ENCODE measurements at regions not wholly inside any gene's neighbourhood (a gene's known extent, or its start where the extent isn't known, plus 50 kb on each side); places are given as distances from the start of the nearest gene placed in this dataset.
A peak's percentile ranks its signal among the peaks of the same experiment; 100 is the strongest.

DNA sequence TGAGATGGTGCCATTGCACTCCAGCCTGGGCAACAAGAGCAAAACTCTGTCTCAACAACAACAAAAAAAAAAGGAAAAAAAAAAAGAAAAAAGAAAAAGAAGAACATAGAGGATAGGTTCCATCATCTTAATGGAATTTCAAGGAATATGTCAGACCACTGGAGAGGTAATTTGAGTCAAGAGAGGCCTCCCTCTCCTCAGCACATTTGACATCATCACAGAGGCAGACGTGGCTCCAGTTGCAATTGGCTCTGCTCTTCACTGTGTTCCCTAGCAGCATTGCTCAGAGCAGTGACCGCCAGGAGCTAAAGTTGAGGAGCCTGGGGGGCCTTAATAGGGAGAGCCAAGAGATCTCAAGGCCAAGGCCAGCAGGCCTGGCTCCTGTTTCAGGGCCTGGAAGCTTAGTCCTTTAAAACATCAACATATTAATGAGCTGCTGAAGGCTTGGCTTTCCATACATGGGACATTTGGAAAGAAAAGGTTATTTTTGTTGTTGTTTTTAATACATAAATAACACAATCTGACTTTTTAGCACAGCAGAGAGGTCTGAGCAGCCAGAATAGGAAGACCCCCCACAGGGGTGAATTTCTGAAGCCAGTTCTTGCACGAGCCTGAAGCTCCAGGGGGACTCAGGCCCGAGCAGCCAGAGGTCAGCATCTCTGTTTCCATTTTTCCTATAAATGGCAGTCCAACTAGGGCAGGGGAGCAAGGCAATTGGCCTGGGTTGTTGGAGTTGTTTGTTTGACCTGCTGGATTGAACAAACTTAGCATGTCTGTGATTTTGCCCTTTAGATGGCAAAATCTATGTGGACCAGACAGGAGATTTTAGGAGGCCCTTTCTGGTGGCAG, 118.3 kb upstream of the FGGY start:
- no peak overlapping the region for H3K27ac ChIP-seq (ENCODE audit: low read length)

DNA sequence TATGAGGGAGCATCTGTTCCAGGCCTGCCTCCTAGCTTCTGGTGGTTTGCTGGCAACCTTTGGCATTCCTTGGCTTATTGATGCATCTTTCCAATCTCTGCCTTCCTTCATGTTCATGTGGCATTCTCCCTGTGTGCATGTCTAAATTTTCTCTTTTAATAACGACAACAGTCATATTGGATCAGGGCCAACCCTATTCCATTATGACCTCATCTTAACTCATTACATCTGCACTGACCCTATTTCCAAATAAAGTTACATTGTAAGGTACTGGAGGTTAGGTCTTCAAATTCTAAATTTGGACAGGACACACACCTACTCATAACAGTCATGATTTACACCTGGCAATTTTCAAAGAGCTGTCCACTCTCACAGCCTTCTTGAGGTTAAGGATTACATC, 117.2 kb upstream of the FGGY start:
- H3K27ac ChIP-seq (ENCODE audit: low read length) = peak overlapping the region; percentile 42
- H3K27me3 ChIP-seq (ENCODE audit: low read depth, low read length) = no peaks in the 10 kb centered on the region
- no peak overlapping the region for H3K4me3 ChIP-seq (ENCODE audit: low read depth in 1 of 2, low read length in 2 of 2)
- H3K4me1 ChIP-seq (ENCODE audit: control insufficient read depth in 1 of 2, insufficient read depth in 2 of 2, low read length in 2 of 2) = peaks cover 4 to 23% of the 10 kb centered on the region in 2 donors
- no peaks in the 10 kb centered on the region for H3K9me3 ChIP-seq (ENCODE audit: control insufficient read depth in 1 of 2, low read length in 2 of 2)
- no peaks in the 10 kb centered on the region for H3K36me3 ChIP-seq (ENCODE audit: control insufficient read depth in 1 of 2, insufficient read depth in 2 of 2, low read length in 2 of 2)

More for the DNA sequence above, 118.3 kb upstream of the FGGY start:
- peaks cover 4 to 23% of the 10 kb centered on the region in 2 donors for H3K4me1 ChIP-seq (ENCODE audit: control insufficient read depth in 1 of 2, insufficient read depth in 2 of 2, low read length in 2 of 2)
- no peak overlapping the region for H3K4me3 ChIP-seq (ENCODE audit: low read depth in 1 of 2, low read length in 2 of 2)
- H3K27me3 ChIP-seq (ENCODE audit: low read depth, low read length) = no peaks in the 10 kb centered on the region
- H3K9me3 ChIP-seq (ENCODE audit: control insufficient read depth in 1 of 2, low read length in 2 of 2) = no peaks in the 10 kb centered on the region
- no peaks in the 10 kb centered on the region for H3K36me3 ChIP-seq (ENCODE audit: control insufficient read depth in 1 of 2, insufficient read depth in 2 of 2, low read length in 2 of 2)

DNA sequence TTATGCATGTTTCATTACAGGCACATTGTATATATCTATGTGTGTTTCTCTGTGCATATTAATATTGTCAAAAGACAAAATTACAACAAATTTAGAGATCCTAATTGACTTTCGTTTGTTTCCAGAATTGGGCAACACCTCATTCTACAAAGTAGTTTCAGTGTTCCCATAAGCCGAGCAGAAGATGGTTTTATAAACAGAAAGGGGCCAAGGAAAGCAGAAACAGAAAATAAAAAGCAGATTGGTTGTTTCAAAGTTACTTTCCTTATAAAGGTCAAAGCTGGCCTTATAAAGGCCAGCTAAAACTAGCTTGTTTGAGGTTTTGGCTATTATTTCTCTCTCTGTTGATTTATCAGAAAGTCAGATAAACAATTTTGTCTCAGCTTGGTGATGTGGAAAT, 116.2 kb upstream of the FGGY start:
- Histone ChIP-seq H3K27ac (ENCODE audit: low read length) (peak overlapping the region; percentile 42), H3K4me1 (ENCODE audit: control insufficient read depth in 1 of 2, insufficient read depth in 2 of 2, low read length in 2 of 2) (peaks cover 4 to 23% of the 10 kb centered on the region in 2 donors), H3K27me3 (ENCODE audit: low read depth, low read length) (no peaks in the 10 kb centered on the region), H3K9me3 (ENCODE audit: control insufficient read depth in 1 of 2, low read length in 2 of 2) (no peaks in the 10 kb centered on the region), H3K36me3 (ENCODE audit: control insufficient read depth in 1 of 2, insufficient read depth in 2 of 2, low read length in 2 of 2) (no peaks in the 10 kb centered on the region), H3K4me3 (ENCODE audit: low read depth in 1 of 2, low read length in 2 of 2) (no peak overlapping the region)

DNA sequence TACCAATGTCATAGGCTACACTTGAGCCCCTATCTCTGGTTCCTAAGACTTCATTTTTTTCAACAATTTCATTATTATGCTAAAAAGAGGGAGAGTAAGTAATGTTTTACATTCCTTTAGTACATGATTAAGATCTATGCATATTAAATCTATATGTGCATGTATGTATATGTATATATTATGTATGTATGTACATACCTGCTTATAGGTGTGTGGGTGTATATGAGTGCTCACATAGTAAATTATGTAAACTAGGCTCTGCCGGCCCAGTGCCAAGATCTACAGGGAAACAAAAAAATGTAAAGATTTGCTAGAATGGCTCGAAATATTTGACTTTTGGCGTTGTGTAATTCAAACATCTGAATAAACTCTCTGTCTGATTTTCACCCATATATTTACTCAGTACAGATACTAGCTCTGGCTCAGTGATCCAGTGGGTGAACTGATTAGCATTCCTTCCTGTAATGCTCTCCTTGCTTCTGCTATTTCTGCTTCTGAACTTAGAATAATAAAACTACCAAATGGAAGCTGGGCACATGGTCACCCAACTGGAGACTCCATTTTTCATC, 113.1 kb upstream of the FGGY start:
- Histone ChIP-seq H3K9me3 (ENCODE audit: control insufficient read depth in 1 of 2, low read length in 2 of 2) (no peaks in the 10 kb centered on the region), H3K27ac (ENCODE audit: low read length) (no peak overlapping the region)

DNA sequence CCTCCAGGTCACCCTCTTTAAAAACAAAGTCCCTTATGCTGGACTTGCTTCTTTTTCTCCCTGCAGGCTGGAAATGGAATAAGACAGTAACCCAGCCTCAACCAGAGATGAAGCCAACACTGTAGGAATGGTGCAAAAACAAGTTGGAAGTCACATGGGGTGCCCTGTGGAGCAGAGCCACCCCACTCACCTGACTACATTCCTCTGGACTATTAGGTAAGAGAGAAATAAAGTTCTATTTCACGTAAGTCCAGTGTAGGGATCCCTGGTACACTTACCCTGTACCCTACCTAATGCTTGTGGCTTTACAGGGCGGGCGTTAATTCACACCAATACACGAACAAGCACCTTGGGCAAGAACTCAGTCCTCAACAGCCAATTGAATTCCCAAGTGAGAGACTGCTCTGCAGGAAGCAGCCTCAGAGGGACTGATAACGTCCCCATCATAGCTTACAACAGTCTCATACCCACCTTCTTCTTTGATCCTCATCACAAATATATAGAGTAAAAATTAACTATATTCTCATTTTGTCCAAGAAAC, 112.5 kb upstream of the FGGY start:
- Histone ChIP-seq H3K36me3 (ENCODE audit: control insufficient read depth in 1 of 2, insufficient read depth in 2 of 2, low read length in 2 of 2) (no peaks in the 10 kb centered on the region), H3K4me1 (ENCODE audit: control insufficient read depth in 1 of 2, insufficient read depth in 2 of 2, low read length in 2 of 2) (peaks cover 4 to 14% of the 10 kb centered on the region in 2 donors), H3K4me3 (ENCODE audit: low read depth in 1 of 2, low read length in 2 of 2) (no peak overlapping the region), H3K9me3 (ENCODE audit: control insufficient read depth in 1 of 2, low read length in 2 of 2) (no peaks in the 10 kb centered on the region), H3K27me3 (ENCODE audit: low read depth, low read length) (no peaks in the 10 kb centered on the region), H3K27ac (ENCODE audit: low read length) (no peak overlapping the region)

More for the DNA sequence above, 113.1 kb upstream of the FGGY start:
- no peak overlapping the region for H3K4me3 ChIP-seq (ENCODE audit: low read depth in 1 of 2, low read length in 2 of 2)
- H3K27me3 ChIP-seq (ENCODE audit: low read depth, low read length) = no peaks in the 10 kb centered on the region
- H3K4me1 ChIP-seq (ENCODE audit: control insufficient read depth in 1 of 2, insufficient read depth in 2 of 2, low read length in 2 of 2) = peaks cover 4 to 17% of the 10 kb centered on the region in 2 donors
- no peaks in the 10 kb centered on the region for H3K36me3 ChIP-seq (ENCODE audit: control insufficient read depth in 1 of 2, insufficient read depth in 2 of 2, low read length in 2 of 2)

DNA sequence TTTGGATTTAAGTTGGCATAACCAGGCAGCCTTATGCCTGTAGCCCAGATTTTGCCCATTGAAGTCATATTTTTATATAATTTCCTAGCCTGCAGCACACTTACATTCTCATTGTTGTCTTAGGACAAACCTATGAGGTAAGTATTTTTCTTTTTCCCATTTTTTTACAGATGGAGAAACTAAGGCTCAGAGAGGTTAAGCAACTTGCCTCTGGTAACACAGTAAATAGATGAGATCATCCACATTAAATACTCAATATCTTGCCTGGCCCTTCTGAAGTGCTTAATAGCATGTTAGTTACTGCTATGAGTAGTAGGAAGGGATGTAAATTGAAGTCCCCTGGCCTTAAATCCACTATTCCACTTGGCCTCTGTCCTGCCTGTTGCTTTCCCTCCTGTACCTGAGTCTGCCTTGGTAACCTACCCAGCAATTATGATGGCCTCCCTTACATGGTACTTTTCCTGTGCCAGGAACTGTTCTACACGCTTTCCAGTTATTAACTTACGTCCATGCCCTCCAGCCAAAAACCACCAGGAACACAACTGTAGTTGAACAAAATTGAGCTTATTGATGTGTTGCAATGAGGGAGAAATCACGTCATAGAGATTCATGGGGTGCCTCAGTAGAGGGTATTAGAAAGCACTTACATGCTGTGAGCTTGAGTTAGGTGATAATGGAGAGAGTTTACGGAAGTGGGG, 111.6 kb upstream of the FGGY start:
- H3K27ac ChIP-seq (ENCODE audit: low read length) = no peak overlapping the region
- H3K36me3 ChIP-seq (ENCODE audit: control insufficient read depth in 1 of 2, insufficient read depth in 2 of 2, low read length in 2 of 2) = no peaks in the 10 kb centered on the region
- H3K4me3 ChIP-seq (ENCODE audit: low read depth in 1 of 2, low read length in 2 of 2) = no peak overlapping the region
- H3K4me1 ChIP-seq (ENCODE audit: control insufficient read depth in 1 of 2, insufficient read depth in 2 of 2, low read length in 2 of 2) = peaks cover 0 to 6% of the 10 kb centered on the region in 2 donors
- H3K27me3 ChIP-seq (ENCODE audit: low read depth, low read length) = no peaks in the 10 kb centered on the region
- no peaks in the 10 kb centered on the region for H3K9me3 ChIP-seq (ENCODE audit: control insufficient read depth in 1 of 2, low read length in 2 of 2)

DNA sequence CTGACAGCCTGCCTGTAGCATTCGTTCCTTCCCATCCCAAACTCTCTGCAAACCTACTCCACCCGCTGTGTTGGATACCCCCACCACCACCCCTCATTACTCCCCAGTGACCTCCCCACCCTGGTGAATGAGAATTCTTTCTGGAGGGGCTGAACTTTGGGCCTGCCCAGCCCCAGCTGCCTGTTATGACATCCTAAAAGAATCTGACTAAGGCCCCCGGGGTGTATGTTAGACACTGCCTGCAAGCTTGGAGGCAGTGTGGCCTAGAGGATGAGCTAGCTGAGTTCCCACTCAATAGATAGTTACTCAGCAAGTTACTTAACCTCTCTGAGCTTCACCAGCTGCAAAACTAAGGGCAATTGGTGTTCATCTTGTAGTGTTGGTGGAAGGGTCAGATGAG, 110.2 kb upstream of the FGGY start:
- no peaks in the 10 kb centered on the region for H3K9me3 ChIP-seq (ENCODE audit: control insufficient read depth in 1 of 2, low read length in 2 of 2)
- H3K27me3 ChIP-seq (ENCODE audit: low read depth, low read length) = no peaks in the 10 kb centered on the region
- no peaks in the 10 kb centered on the region for H3K4me1 ChIP-seq (ENCODE audit: control insufficient read depth in 1 of 2, insufficient read depth in 2 of 2, low read length in 2 of 2)
- no peak overlapping the region for H3K27ac ChIP-seq (ENCODE audit: low read length)
- no peak overlapping the region for H3K4me3 ChIP-seq (ENCODE audit: low read depth in 1 of 2, low read length in 2 of 2)
- H3K36me3 ChIP-seq (ENCODE audit: control insufficient read depth in 1 of 2, insufficient read depth in 2 of 2, low read length in 2 of 2) = no peaks in the 10 kb centered on the region

DNA sequence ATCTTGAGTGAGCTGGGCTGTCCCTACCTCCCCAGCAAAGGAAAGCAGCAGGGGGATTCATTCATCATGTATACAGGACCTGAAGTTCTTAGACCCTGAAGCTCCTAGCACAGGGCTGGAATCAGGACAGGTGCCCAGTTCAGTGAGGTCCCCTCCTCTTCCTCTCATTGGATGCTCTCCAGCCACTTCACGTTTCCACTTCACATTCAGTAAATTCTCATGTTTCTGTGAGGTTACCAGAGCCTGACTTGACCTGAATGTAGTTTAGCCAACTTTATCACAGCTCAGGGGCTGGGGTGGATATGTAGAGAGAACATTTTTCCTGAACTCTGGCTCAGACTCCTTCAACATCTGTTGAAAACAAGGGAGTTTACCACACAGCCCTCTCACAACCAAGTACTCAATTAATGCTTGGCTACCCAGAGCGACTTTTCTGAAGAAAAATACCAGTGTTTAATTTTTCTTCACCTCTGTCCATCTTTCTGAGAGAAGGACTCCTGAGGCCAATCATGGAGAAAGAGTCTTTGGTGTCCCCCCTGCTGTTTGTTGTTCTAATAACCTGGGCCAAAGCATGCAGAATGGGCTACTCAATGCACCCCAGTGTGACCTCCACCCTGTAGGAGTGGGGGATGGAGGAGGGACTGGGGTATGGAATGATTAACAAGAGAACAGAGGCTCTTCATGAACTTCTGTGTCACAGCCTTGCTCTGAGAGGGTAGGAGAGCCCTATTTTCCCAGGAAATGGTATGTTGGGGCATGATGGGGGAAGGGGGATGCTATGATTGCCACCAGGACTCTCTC, 108.3 kb upstream of the FGGY start:
- no peaks in the 10 kb centered on the region for H3K4me1 ChIP-seq (ENCODE audit: control insufficient read depth in 1 of 2, insufficient read depth in 2 of 2, low read length in 2 of 2)
- H3K9me3 ChIP-seq (ENCODE audit: control insufficient read depth in 1 of 2, low read length in 2 of 2) = peaks cover 0 to 3% of the 10 kb centered on the region in 2 donors
- no peak overlapping the region for H3K27ac ChIP-seq (ENCODE audit: low read length)
- no peaks in the 10 kb centered on the region for H3K27me3 ChIP-seq (ENCODE audit: low read depth, low read length)
- no peaks in the 10 kb centered on the region for H3K36me3 ChIP-seq (ENCODE audit: control insufficient read depth in 1 of 2, insufficient read depth in 2 of 2, low read length in 2 of 2)
- H3K4me3 ChIP-seq (ENCODE audit: low read depth in 1 of 2, low read length in 2 of 2) = no peak overlapping the region

DNA sequence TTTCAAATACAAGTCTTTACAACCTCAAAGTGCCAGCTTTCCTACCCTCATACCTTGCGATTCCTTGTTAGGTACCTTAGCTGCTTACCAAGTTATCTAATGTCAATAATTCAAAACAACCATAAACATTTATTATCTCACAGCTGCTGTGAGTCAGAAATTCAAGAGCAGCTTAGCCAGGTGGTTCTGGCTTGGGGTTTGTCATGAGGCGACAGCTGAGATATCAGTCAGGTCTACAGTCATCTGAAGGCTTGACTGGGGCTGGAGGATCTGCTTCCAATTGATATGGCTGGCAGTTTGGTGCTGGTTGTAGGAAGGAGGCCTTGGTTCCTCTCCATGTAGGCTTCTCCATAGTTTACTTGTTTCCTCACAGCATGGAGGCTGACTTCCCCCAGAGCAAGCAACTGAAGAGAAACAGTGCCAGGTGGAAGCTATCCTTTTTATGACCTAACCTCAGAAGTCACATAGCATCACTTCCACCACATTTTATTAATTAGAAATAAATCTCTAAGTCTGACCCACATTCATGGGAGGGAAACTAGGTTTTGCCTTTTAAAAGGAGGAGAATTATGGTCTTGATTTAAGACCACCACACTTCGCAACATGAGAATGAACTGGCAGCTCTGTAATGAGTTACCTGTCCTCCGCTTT, 103.3 kb upstream of the FGGY start:
- peak overlapping the region in 1 of 2 donors; percentile 10 for H3K4me3 ChIP-seq (ENCODE audit: low read depth in 1 of 2, low read length in 2 of 2)
- no peaks in the 10 kb centered on the region for H3K4me1 ChIP-seq (ENCODE audit: control insufficient read depth in 1 of 2, insufficient read depth in 2 of 2, low read length in 2 of 2)
- H3K36me3 ChIP-seq (ENCODE audit: control insufficient read depth in 1 of 2, insufficient read depth in 2 of 2, low read length in 2 of 2) = no peaks in the 10 kb centered on the region
- no peaks in the 10 kb centered on the region for H3K27me3 ChIP-seq (ENCODE audit: low read depth, low read length)
- no peak overlapping the region for H3K27ac ChIP-seq (ENCODE audit: low read length)
- H3K9me3 ChIP-seq (ENCODE audit: control insufficient read depth in 1 of 2, low read length in 2 of 2) = peaks cover 0 to 7% of the 10 kb centered on the region in 2 donors

DNA sequence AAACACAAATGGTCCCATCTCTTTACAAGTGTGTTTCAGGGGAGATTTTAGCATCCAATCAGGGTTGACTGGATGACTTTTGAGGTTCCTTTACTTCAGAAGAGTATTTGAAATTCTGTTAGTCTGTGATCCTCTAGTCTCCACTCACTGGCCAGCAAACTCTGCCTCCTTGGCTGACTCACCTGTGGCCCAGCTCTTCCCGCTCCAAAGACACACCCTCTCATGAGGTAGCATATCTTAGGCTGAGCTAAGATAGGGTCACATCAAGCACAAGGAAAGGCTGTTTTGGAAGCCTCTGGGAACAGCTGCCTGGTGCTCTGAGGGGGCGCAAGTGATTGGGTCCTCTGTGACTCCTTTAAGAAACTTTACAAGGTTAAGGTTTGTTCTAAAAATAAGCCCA, 102.3 kb upstream of the FGGY start:
- Histone ChIP-seq H3K4me1 (ENCODE audit: control insufficient read depth in 1 of 2, insufficient read depth in 2 of 2, low read length in 2 of 2) (no peaks in the 10 kb centered on the region), H3K27ac (ENCODE audit: low read length) (no peak overlapping the region), H3K9me3 (ENCODE audit: control insufficient read depth in 1 of 2, low read length in 2 of 2) (peaks cover 0 to 7% of the 10 kb centered on the region in 2 donors), H3K36me3 (ENCODE audit: control insufficient read depth in 1 of 2, insufficient read depth in 2 of 2, low read length in 2 of 2) (no peaks in the 10 kb centered on the region), H3K27me3 (ENCODE audit: low read depth, low read length) (no peaks in the 10 kb centered on the region), H3K4me3 (ENCODE audit: low read depth in 1 of 2, low read length in 2 of 2) (no peak overlapping the region)

Measured in muscle layer of duodenum (tissue), 2 donors.